Kidney glomerular epithelial cell (primary cell): ENCODE measurements at regions not wholly inside any gene's neighbourhood (a gene's known extent, or its start where the extent isn't known, plus 50 kb on each side); places are given as distances from the start of the nearest gene placed in this dataset.

ENCODE experiments used
- DNase-seq: peaks from one replicate; lab custom pipeline; 2025; lab: John Stamatoyannopoulos, UW

GRCh38 chr3:70840106-70840870 is 527.9 kb upstream of the MDFIC2 start:
- no peak for DNase-seq

DNA sequence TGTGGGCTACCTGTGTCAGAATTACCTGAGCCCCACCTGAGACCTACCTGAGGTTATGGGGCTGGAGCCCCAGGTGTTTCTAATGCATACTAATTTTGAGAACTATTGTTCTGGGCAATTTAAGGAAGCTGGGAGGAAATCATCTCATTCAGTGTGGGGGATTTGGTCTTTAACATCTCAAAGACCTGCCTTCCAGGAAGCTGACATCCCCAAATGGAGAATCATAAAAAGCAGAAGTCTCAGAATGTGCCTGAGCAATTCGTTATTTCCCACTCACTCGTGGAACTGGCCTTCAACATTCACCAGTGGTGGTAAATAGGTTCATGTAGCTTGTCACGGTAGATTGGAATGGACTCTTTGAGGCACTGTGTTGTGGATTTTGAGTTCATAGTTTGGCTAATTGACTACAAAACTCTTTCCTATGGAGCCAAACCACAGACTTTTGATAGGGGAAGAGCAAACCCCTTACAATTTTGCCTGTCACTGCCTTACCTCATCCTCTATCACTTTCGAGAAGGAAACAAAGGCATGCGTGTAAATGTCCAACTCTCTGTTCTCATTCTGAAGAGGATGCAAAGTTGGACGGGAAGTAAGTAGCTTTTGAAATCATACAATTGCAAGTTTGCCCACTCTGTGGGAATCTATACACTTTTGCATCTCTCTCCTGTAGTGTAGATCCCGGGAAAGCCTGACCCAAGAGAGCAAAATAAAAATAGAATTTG is 521.0 kb upstream of the MDFIC2 start:
- no peak for DNase-seq

DNA sequence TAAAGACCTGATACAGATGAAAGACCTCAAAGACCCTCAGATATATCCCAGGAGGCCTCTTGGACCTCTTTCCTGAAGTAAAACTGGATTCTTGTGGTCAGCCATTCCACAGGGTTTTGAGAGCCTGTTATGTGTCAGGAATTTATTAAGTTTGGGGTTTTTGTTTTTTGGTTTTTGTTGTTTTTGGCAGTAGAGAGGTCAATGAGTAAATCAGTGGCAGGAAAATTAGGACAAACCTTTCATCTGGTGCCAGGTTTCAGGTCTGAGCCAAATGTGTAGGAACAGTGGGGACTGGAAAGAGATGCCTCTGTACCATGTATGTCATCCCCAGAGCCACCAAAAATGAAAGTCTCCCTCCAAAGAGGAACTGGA is 520.4 kb upstream of the MDFIC2 start:
- DNase-seq: no peak

GRCh38 chr3:70832089-70832833 is 519.8 kb upstream of the MDFIC2 start:
- DNase-seq: peak; percentile 53

DNA sequence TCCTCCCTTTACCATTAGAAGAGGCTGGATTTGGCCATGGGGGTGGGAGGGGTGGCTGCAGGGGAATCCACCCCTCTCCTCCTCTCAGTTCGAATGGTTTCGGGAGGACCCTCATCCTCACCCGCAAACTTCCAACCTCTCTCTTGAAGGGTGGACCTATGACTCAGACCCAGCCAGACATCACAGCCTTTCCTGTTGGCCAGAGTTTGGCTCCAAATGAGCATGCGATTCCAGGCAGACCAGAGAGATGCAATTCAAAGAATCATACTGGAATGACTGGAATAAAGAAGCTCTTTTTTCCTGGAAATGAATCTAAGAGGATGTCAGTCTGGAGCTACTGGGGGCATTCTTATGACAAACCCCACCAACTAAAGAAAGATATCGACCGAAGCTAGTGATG is 516.7 kb upstream of the MDFIC2 start:
- DNase-seq: no peak

GRCh38 chr3:70824773-70825172 is 512.3 kb upstream of the MDFIC2 start:
- DNase-seq: peak; percentile 84

DNA sequence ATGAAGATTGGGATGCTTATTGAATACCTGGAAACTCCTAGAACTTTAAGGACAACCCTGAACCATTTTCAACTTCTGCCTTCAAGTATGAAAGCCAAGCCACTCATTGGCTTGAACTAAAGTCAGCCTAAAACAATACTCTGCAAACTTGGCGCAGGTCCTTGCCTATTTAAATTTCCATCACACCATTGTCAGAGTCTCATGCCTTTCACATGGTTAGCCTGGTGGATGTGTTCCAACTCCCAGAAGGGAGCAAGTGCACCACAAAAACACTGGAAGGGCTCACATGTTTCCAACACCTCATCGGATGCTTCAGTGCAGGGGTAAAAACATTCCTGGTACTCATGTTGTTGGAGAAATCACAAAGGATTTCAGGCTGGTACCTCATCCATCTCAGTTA is 511.6 kb upstream of the MDFIC2 start:
- DNase-seq: no peak

- DNase-seq: no peak
Observed at GRCh38 chr3:70823622-70824021, 511.2 kb upstream of the MDFIC2 start.

DNA sequence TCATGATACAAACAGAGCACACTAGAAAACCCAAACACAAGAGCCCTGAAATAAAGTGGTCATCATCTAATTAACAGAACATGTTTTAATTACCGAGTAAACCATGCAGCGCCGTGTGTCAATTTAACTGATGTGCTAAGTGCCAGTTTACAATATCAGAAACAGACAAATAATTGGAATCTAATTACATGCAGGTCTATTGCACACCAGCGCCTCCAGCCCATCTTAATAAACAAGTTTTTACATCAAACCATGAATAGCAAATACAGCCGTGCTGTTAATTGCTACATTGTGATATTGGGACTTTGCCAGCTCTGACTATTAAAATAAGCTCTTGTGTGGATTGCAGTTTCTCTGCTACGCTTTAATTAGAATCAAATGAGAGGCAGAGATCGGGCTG is 510.2 kb upstream of the MDFIC2 start:
- DNase-seq: no peak

GRCh38 chr3:70821602-70822001 is 509.2 kb upstream of the MDFIC2 start:
- DNase-seq: no peak

DNA sequence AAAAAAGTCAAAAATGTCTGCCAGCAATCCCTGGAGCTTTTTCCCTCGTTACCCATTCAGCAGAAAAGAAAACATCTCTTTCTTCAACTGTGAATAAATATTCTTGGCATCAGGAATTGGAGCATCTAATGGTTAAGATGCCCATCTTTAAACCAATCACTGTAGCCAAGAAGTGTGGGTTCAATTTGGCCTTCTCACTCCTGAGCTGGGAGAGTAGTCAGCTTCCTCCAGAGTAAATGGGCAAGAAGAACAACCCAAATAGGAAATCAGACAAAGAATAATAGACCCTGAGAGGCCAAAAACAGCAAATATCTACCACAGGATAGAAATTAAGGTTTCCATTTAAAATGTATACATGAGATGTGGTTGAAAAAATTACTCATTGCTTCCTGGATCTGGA is 508.0 kb upstream of the MDFIC2 start:
- DNase-seq: no peak

GRCh38 chr3:70818145-70818544 is 505.7 kb upstream of the MDFIC2 start:
- no peak for DNase-seq

- no peak for DNase-seq
Observed at GRCh38 chr3:70816346-70816745, 503.9 kb upstream of the MDFIC2 start.

- DNase-seq: no peak
Observed at GRCh38 chr3:70815817-70816216, 503.4 kb upstream of the MDFIC2 start.

DNA sequence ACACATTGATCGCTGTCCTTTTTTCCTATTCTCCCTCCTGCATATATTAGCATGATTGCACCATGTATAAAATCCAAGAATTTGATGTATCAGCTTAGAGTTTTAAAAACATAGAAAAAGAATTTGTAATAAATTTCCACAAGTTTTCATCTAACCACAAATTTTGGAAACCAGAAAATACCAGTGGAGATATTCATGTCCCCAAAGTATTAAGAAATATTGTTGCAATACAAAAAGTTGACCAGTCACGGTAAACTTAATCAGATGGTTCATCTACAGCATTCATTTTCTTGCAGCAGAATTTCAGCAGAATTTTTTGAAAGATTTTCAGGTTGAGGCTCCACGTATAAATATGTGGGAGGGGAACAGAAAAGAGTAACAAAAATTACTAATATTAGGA is 500.9 kb upstream of the MDFIC2 start:
- DNase-seq: no peak

DNA sequence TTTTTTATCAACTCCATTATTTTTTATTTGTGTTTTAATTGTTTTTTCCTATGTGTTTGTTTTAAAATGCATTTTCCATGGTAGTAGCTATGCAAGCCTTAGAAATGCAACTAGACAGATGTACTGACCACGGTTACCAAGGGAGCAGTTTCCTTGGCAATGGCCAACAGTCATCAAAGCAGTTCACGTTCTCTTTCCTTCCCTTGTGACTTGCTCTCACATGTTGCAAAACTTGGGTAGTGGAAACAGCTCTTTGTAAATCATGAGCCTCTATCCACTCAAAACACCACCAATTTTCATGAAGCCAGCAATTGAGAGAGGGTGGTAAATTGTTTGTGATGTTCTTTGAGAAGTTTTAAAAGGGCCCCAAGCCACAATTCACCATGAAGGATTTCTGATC is 499.4 kb upstream of the MDFIC2 start:
- DNase-seq: peak; percentile 45

- no peak for DNase-seq
Observed at GRCh38 chr3:70808881-70809280, 496.4 kb upstream of the MDFIC2 start.

DNA sequence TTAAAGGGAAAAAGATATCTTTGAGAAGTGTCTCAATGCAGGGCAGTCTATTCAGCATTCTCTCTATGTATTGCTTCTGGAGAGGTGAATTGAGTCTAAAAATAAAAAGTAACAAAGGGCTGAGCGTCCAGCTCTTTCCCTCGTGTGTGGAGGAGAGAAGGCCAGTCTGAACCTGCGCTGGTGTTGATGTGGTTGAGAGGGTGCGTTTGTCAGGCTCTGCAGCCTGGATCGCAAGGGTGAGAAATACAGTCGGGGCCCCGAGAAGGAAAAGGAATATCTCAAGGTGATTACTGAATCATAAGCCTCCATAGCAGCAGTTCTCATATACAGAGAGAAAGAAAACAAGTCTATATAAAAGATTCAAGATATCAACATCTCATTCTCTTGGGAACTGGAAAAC is 494.1 kb upstream of the MDFIC2 start:
- no peak for DNase-seq

DNA sequence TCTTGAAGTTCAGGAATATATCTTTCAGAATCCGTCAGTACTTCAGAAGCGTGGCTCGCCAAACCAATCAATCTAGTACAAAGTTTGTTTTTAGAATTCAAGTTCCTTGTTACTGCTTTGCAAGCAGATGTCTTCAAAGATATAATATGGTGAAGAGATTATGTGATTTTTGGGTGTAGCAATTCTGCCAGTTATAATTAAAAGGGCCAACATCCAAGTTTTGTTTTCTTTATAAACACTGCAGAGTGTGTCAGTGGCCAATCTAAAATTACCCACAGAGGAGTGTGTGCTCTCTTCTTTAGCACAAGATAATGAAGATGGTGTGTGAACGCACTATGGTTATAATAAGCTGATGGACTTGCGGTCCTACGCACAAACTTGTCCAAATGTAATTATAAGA is 493.6 kb upstream of the MDFIC2 start:
- no peak for DNase-seq

- DNase-seq: no peak
Observed at GRCh38 chr3:70805061-70805889, 492.8 kb upstream of the MDFIC2 start.

DNA sequence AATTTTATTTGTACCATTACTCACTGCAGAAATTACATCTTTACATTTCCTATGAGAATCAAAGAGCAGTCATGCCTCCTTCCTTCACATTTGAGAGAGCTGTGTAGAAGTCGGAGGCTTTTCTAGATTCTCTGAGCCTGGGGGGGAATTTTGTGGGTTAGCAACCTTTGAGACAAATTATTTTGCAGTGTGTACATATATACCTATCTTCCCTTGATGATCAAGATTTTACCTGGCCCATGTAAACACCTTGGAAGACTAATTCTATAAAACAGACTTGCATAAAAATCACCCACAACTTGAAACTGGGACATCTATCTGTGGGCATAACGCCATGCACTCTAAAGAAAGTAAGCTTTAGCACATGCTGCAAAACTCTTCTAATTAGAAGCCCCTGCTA is 491.5 kb upstream of the MDFIC2 start:
- DNase-seq: no peak

DNA sequence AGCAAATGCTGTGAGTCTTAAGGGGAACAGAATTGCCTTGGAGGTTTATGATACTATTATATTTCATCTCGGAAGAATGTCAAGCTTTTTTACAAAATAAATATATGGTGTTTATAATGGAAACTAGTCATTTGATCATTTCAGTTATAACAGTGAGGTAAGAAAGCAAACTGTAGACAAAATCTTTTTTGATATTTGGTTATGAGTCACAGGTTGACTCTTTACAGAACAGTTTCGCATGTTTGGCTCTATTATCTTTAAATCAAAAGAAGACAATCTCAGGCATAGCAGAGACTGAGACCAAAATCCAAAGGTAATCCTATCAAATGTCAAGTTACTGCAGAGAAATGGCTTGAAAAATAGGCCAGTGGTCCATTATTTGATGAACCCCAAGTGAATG is 490.9 kb upstream of the MDFIC2 start:
- no peak for DNase-seq
